Thoracic aorta (tissue), 2 donors: ENCODE measurements at regions not wholly inside any gene's neighbourhood (a gene's known extent, or its start where the extent isn't known, plus 50 kb on each side); places are given as distances from the start of the nearest gene placed in this dataset.

Experiments used
- ATAC-seq: fragments of 150-250 bp; one replicate; pipeline ENCODE4 v1.8.0; 2017; ENCODE audit warnings: low read depth; ENCODE audit not compliant: insufficient number of reproducible peaks, low FRiP score
- DNase-seq: peaks from one replicate; pipeline ENCODE4 v3.0.0-alpha.2; 2020; ENCODE audit warnings: low spot score
- H3K27ac ChIP-seq, 2 donors: fragments of 200-600 bp; sonication (generic); 1 replicate in 1 of 2; 2 replicates in 1 of 2; pipeline ENCODE4 v1.5.1; 2016; ENCODE audit warnings: mild to moderate bottlenecking in 2 of 2, moderate library complexity in 2 of 2
- H3K27me3 ChIP-seq: fragments of 200-600 bp; sonication (generic); replicated peaks from 2 replicates; pipeline ENCODE4 v1.6.0; 2016; ENCODE audit warnings: mild to moderate bottlenecking; ENCODE audit not compliant: insufficient read depth
- H3K36me3 ChIP-seq: fragments of 200-600 bp; sonication (generic); one replicate; pipeline ENCODE4 v1.5.1; 2016
- H3K4me1 ChIP-seq, 2 donors: fragments of 200-600 bp; sonication (generic); 1 replicate in 1 of 2; 2 replicates in 1 of 2; pipeline versions ENCODE4 v1.5.1 to v1.6.0; 2016; ENCODE audit warnings: low read depth in 2 of 2, mild to moderate bottlenecking in 1 of 2; ENCODE audit not compliant: control insufficient read depth in 1 of 2
- H3K4me3 ChIP-seq: fragments of 200-600 bp; sonication (generic); 2 replicates; pipeline ENCODE4 v1.5.1; 2016; ENCODE audit warnings: mild to moderate bottlenecking
- H3K9me3 ChIP-seq: fragments of 200-600 bp; sonication (generic); 2 replicates; pipeline ENCODE4 v1.5.1; 2016
- CTCF ChIP-seq: fragments of 200-600 bp; sonication (generic); IDR thresholded peaks from one replicate; pipeline ENCODE4 v1.5.1; 2019; ENCODE audit warnings: antibody characterized with exemption

- ATAC-seq (no peak), DNase-seq (no peak)
- Histone ChIP-seq H3K4me1 (no peaks in the 10 kb centered on the region), H3K27me3 (no peaks in the 10 kb centered on the region), H3K36me3 (no peaks in the 10 kb centered on the region), H3K9me3 (no peaks in the 10 kb centered on the region), H3K4me3 (no peak overlapping the region), H3K27ac (no peak overlapping the region)
- TF ChIP-seq CTCF, result no peak
Measured at GRCh38 chr5:44183753-44184152, 205.5 kb downstream of the FGF10 start.

- no peaks in the 10 kb centered on the region for H3K36me3 ChIP-seq
- DNase-seq, result no peak
Measured at GRCh38 chr5:44183312-44183711, 205.9 kb downstream of the FGF10 start.

GRCh38 chr5:44178414-44178813 lies 210.8 kb downstream of the FGF10 start:
- no peak for ATAC-seq
- Histone ChIP-seq H3K9me3 (no peaks in the 10 kb centered on the region), H3K4me1 (no peaks in the 10 kb centered on the region), H3K4me3 (no peak overlapping the region), H3K27ac (no peak overlapping the region), H3K27me3 (no peaks in the 10 kb centered on the region), H3K36me3 (no peaks in the 10 kb centered on the region)
- DNase-seq, result no peak
- no peak for TF ChIP-seq CTCF

More at GRCh38 chr5:44183312-44183711, 205.9 kb downstream of the FGF10 start:
- H3K4me1 ChIP-seq, result no peaks in the 10 kb centered on the region
- no peaks in the 10 kb centered on the region for H3K27me3 ChIP-seq
- H3K4me3 ChIP-seq, result no peak overlapping the region
- no peak overlapping the region for H3K27ac ChIP-seq
- H3K9me3 ChIP-seq, result no peaks in the 10 kb centered on the region
- no peak for ATAC-seq
- TF ChIP-seq CTCF, result no peak

- no peaks in the 10 kb centered on the region for H3K36me3 ChIP-seq
- DNase-seq (no peak), ATAC-seq (no peak)
- H3K4me3 ChIP-seq, result no peak overlapping the region
- H3K27me3 ChIP-seq, result no peaks in the 10 kb centered on the region
- no peaks in the 10 kb centered on the region for H3K9me3 ChIP-seq
- no peak for TF ChIP-seq CTCF
- H3K27ac ChIP-seq, result no peak overlapping the region
- no peaks in the 10 kb centered on the region for H3K4me1 ChIP-seq
Measured at GRCh38 chr5:44167540-44167939, 221.7 kb downstream of the FGF10 start.

- ATAC-seq (no peak), DNase-seq (no peak)
- no peak overlapping the region for H3K4me3 ChIP-seq
- TF ChIP-seq CTCF, result no peak
- no peaks in the 10 kb centered on the region for H3K4me1 ChIP-seq
- H3K27ac ChIP-seq, result no peak overlapping the region
- no peaks in the 10 kb centered on the region for H3K36me3 ChIP-seq
- peaks cover 5% of the 10 kb centered on the region for H3K9me3 ChIP-seq
- no peaks in the 10 kb centered on the region for H3K27me3 ChIP-seq
Measured at GRCh38 chr5:44160369-44160768, 228.9 kb downstream of the FGF10 start.
